ENCODE measurements at regions not wholly inside any gene's neighbourhood (a gene's known extent, or its start where the extent isn't known, plus 50 kb on each side); places are given as distances from the start of the nearest gene placed in this dataset.

DNA sequence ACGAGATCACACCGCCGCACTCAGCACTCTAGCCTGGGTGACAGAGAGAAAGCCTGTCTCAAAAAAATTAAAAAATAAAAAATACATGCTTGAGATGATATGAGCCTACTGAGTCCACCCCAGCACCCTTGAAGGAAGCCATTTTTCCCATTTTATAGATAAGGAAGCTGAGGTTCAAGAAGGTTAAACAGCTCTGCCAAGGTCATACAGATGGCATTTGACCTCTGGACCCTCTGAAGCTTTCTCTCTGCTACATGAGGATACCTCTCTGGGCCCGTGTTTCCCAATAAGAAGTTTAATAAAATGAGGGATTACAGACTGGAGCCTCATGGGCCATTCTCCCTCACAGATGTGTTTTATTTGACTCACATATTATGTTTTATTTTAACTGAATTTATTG lies 53.9 kb upstream of the PNMA1 start:
- H3K27ac Mint-ChIP-seq, result no peak overlapping the region
- H3K36me3 Mint-ChIP-seq, result no peaks in the 10 kb centered on the region
- H3K4me3 Mint-ChIP-seq, result no peak overlapping the region
- TF ChIP-seq, protein P1, sequence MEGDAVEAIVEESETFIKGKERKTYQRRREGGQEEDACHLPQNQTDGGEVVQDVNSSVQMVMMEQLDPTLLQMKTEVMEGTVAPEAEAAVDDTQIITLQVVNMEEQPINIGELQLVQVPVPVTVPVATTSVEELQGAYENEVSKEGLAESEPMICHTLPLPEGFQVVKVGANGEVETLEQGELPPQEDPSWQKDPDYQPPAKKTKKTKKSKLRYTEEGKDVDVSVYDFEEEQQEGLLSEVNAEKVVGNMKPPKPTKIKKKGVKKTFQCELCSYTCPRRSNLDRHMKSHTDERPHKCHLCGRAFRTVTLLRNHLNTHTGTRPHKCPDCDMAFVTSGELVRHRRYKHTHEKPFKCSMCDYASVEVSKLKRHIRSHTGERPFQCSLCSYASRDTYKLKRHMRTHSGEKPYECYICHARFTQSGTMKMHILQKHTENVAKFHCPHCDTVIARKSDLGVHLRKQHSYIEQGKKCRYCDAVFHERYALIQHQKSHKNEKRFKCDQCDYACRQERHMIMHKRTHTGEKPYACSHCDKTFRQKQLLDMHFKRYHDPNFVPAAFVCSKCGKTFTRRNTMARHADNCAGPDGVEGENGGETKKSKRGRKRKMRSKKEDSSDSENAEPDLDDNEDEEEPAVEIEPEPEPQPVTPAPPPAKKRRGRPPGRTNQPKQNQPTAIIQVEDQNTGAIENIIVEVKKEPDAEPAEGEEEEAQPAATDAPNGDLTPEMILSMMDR (IDR thresholded peaks at IDR 0.05; ENCODE audit: unreplicated experiment), result no peak
- no peak for DNase-seq (ENCODE audit: low spot score in 2 of 2, unreplicated experiment in 2 of 2)
- no peaks in the 10 kb centered on the region for H3K9me3 Mint-ChIP-seq
- no peaks in the 10 kb centered on the region for H3K27me3 Mint-ChIP-seq (ENCODE audit: low read depth)
- H3K4me1 Mint-ChIP-seq, result peaks cover 56% of the 10 kb centered on the region

- TF ChIP-seq, protein P1 (IDR thresholded peaks at IDR 0.05; ENCODE audit: unreplicated experiment), result no peak
- no peaks in the 10 kb centered on the region for H3K9me3 Mint-ChIP-seq
- H3K27ac Mint-ChIP-seq, result peak overlapping the region; percentile 80
- H3K36me3 Mint-ChIP-seq, result no peaks in the 10 kb centered on the region
- H3K4me3 Mint-ChIP-seq, result no peak overlapping the region
- DNase-seq (ENCODE audit: low spot score in 2 of 2, unreplicated experiment in 2 of 2), result no peak
- H3K4me1 Mint-ChIP-seq, result peaks cover 57% of the 10 kb centered on the region
- no peaks in the 10 kb centered on the region for H3K27me3 Mint-ChIP-seq (ENCODE audit: low read depth)
These were observed 50.5 kb upstream of the PNMA1 start for GRCh38 chr14:73764406-73765280.
